ENCODE measurements at regions not wholly inside any gene's neighbourhood (a gene's known extent, or its start where the extent isn't known, plus 50 kb on each side); places are given as distances from the start of the nearest gene placed in this dataset.

GRCh38 chr9:2303056-2303455 is 287.9 kb downstream of the SMARCA2 start:
- TF ChIP-seq ZNF347 (CRISPR knock-in tag; IDR thresholded peaks at IDR 0.05; ENCODE audit: low read depth) (no peak), XRCC4 (IDR thresholded peaks at IDR 0.05; ENCODE audit: extremely low read depth, insufficient read depth, insufficient read length) (no peak), CTCF (IDR thresholded peaks at IDR 0.05 in 2 of 3, conservative IDR thresholded peaks at IDR 0.05 in 1 of 3; ENCODE audit: insufficient read depth in 2 of 3, low read depth in 1 of 3, low read length in 3 of 3) (no peak), NR2C2 (CRISPR knock-in tag; IDR thresholded peaks at IDR 0.05) (no peak), NR2C2 (tag; IDR thresholded peaks at IDR 0.05) (no peak), TBL1XR1 (IDR thresholded peaks at IDR 0.05; ENCODE audit: low read length in 2 of 2) (no peak), SP1 (CRISPR knock-in tag; IDR thresholded peaks at IDR 0.05) (no peak)
